GM06990 (cell line): ENCODE measurements at regions not wholly inside any gene's neighbourhood (a gene's known extent, or its start where the extent isn't known, plus 50 kb on each side); places are given as distances from the start of the nearest gene placed in this dataset.
A peak's percentile ranks its signal among the peaks of the same experiment; 100 is the strongest.

ENCODE experiments used
- DNase-seq: peaks from one replicate; pipeline ENCODE4 v3.0.0-alpha.2; 2011; ENCODE audit not compliant: insufficient read length; ENCODE audit errors: extremely low read depth
- H3K27me3 ChIP-seq: replicated peaks from 2 replicates; pipeline ENCODE4 v1.6.0; 2011; ENCODE audit warnings: low read length; ENCODE audit not compliant: control insufficient read depth, insufficient read depth
- H3K36me3 ChIP-seq: 2 replicates; pipeline ENCODE4 v1.5.1; 2011; ENCODE audit warnings: low read length; ENCODE audit not compliant: control insufficient read depth, insufficient read depth
- H3K4me3 ChIP-seq: replicated peaks from 2 replicates; pipeline ENCODE4 v1.5.1; 2011; ENCODE audit warnings: low read depth, mild to moderate bottlenecking, control low read depth, low read length
- TF ChIP-seq, protein P1 (sequence below): IDR thresholded peaks from 2 replicates; pipeline ENCODE4 v1.5.1; 2011; ENCODE audit warnings: low read length, control low read depth, mild to moderate bottlenecking, inconsistent platforms; ENCODE audit not compliant: insufficient read depth, poor library complexity, severe bottlenecking

DNA sequence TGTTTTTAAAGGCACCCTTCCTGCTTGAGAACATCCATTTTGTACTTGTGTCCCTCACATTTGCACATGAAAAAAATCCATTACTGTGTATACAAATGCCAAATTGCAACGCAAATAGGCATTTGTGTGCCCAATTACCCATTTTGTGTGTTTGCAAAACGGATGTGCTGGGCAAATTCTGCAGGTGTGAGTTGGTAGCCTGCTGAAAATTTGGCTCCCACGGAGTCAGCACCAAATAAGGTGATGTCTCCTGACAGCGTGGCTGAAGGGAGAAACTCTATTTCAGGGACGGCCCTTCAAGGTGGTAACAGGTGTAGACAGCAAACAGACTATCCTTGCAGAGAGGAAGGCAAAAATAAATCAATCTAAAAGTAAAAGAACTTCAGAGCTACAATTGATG lies 661.1 kb downstream of the BCL11A start:
- DNase-seq, result no peak
- TF ChIP-seq, protein P1, sequence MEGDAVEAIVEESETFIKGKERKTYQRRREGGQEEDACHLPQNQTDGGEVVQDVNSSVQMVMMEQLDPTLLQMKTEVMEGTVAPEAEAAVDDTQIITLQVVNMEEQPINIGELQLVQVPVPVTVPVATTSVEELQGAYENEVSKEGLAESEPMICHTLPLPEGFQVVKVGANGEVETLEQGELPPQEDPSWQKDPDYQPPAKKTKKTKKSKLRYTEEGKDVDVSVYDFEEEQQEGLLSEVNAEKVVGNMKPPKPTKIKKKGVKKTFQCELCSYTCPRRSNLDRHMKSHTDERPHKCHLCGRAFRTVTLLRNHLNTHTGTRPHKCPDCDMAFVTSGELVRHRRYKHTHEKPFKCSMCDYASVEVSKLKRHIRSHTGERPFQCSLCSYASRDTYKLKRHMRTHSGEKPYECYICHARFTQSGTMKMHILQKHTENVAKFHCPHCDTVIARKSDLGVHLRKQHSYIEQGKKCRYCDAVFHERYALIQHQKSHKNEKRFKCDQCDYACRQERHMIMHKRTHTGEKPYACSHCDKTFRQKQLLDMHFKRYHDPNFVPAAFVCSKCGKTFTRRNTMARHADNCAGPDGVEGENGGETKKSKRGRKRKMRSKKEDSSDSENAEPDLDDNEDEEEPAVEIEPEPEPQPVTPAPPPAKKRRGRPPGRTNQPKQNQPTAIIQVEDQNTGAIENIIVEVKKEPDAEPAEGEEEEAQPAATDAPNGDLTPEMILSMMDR, result no peak
- H3K4me3 ChIP-seq, result no peak overlapping the region
- H3K36me3 ChIP-seq, result no peaks in the 10 kb centered on the region
- no peaks in the 10 kb centered on the region for H3K27me3 ChIP-seq

DNA sequence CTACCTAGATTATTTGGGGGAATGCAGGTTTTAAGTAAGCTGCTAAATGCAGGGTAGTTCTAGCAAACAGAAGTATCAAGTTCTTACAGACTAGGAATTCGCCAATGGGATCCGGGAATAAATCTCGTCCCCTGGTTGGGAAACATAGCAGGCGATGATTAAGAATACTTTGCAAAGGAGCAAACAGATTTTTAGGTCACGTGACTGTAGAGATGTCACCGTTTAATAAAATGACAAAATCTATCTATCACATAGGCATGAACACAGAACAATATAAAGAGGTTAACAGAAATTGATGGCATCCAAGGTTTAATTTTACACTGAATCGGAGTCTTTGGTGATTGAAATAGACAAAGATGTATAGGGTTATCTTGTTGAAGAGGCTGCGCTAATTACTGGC lies 664.1 kb downstream of the BCL11A start:
- no peak for DNase-seq
- TF ChIP-seq, protein P1, result no peak
- H3K27me3 ChIP-seq, result no peaks in the 10 kb centered on the region

DNA sequence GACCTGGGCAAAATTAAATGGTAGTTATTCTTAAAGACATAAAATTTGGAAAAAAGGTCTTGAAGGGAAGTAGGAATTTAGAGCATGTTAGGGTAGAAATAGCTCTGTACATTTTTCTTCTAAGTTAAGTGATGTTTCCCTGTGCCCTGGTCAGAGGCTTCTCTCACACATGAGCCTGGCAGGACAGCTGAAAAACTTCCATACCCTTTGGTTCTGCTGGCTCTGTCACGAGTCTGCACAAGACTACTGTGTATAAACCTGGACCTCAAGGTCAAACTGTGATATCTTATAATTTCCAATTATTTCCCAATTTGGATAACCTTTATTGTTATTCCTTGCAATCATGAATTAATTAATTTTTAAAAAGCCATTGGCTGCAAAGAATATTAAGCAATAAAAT lies 664.7 kb downstream of the BCL11A start:
- TF ChIP-seq, protein P1, result no peak
- no peak for DNase-seq
- no peak overlapping the region for H3K4me3 ChIP-seq
- H3K36me3 ChIP-seq, result no peaks in the 10 kb centered on the region
- H3K27me3 ChIP-seq, result no peaks in the 10 kb centered on the region

More for the DNA sequence above, 664.1 kb downstream of the BCL11A start:
- Histone ChIP-seq H3K36me3 (no peaks in the 10 kb centered on the region), H3K4me3 (no peak overlapping the region)

DNA sequence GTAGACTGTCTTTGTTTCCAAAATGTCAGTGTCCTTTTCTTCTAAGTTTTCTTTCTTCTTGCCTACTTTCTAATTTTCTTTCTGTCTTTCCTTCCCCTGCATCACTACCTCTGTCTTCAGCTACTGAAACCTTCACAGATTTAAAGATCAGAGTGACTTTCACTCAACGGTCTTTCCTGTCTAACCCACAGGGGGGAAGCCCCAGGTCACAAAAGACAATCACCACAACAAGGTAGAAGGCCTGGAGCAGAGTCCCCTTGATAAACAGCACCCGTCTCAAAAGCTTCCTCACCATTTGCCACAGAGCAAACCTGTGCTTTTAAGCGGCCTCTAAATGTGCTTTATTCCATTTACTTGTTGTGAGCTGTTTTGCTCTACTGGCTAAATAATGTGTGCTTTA lies 665.4 kb downstream of the BCL11A start:
- TF ChIP-seq, protein P1, result no peak
- Histone ChIP-seq H3K4me3 (no peak overlapping the region), H3K27me3 (no peaks in the 10 kb centered on the region), H3K36me3 (no peaks in the 10 kb centered on the region)
- DNase-seq, result peak; percentile 5

DNA sequence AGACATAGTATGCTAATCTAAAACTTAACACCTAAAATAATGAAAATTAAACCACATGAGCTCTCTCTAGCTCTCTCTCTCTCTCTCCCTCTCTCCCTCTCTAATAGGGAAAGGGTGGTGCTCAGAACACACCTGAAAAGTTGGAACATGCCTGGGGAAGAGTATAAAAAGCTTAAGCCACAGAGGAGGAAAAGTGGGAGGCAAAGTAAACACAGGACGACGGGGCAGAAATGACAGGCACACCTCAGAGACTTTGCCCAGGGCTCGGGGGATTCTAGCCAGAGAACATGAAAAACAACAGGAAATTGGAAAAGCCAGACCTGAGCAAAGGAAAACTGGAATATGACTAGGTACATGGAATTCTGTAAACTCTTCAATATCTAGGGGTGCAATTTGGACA lies 666.1 kb downstream of the BCL11A start:
- TF ChIP-seq, protein P1, result no peak
- H3K36me3 ChIP-seq, result no peaks in the 10 kb centered on the region
- no peak for DNase-seq
- no peaks in the 10 kb centered on the region for H3K27me3 ChIP-seq
- no peak overlapping the region for H3K4me3 ChIP-seq

DNA sequence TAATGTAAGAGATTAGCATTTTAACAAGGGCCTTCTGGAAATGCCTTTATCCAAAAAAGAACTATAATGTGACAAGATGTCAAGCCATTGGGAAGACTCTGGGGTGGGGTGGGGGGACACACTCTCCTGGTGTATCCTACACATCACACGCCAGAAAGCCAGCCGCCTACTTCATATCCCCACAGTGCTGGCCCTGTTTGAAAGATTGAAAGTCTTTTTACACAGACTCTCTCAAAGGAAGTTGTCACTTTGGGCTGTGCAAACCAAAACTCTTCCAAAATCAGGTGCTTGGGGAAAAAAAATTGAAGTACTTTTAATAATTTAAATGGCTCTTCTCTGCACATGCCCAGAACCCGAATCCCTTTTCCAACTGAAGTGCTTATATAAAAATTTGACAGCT lies 666.7 kb downstream of the BCL11A start:
- no peaks in the 10 kb centered on the region for H3K27me3 ChIP-seq
- no peaks in the 10 kb centered on the region for H3K36me3 ChIP-seq
- TF ChIP-seq, protein P1, result no peak
- DNase-seq, result no peak
- H3K4me3 ChIP-seq, result no peak overlapping the region
